B cell (primary cell): ENCODE measurements at regions not wholly inside any gene's neighbourhood (a gene's known extent, or its start where the extent isn't known, plus 50 kb on each side); places are given as distances from the start of the nearest gene placed in this dataset.
"Not testable (repeated sequence)": the region's sequence is repeated elsewhere in the genome, so short reads cannot be mapped to it uniquely, and the experiment has no call there.

ENCODE experiments used
- ATAC-seq: fragments of 200-7000 bp; cut with Tn5 transposase; one replicate; pipeline ENCODE4 v1.10.0; 2021; ENCODE audit warnings: low read depth, mild to moderate bottlenecking, moderate number of reproducible peaks, moderate library complexity
- CTCF ChIA-PET: fragments of 350-600 bp; sonication (Branson Sonifier 250); formaldehyde crosslinking; loops from one replicate; lab custom pipeline; 2021; ENCODE audit warnings: antibody characterized with exemption, inconsistent platforms; lab: Charles Lee
- POLR2A ChIA-PET: fragments of 350-600 bp; sonication (Branson Sonifier 250); formaldehyde crosslinking; loops from one replicate; lab custom pipeline; 2021; ENCODE audit warnings: antibody characterized with exemption; lab: Charles Lee
- DNase-seq: peaks from one replicate; pipeline ENCODE4 v3.0.0; 2013
- H2AFZ ChIP-seq: 2 replicates; pipeline ENCODE4 v1.6.1; 2012; ENCODE audit warnings: mild to moderate bottlenecking, low read depth, low read length; ENCODE audit not compliant: insufficient read depth, poor library complexity, severe bottlenecking
- H3K27ac ChIP-seq, 2 donors: 1 replicate in 1 of 2; 2 replicates in 1 of 2; pipeline ENCODE4 v1.5.1; 2012 to 2013; ENCODE audit warnings: low read length in 2 of 2, mild to moderate bottlenecking in 2 of 2, moderate library complexity in 1 of 2
- H3K27me3 ChIP-seq, 4 experiments: fragments of 200-600 bp in 1 of 4; sonication (generic) in 1 of 4; replicated peaks in 1 of 4; 1 replicate in 2 of 4; 2 replicates in 2 of 4; pipeline versions ENCODE4 v1.6.1 to v1.7.0; 2013 to 2016; ENCODE audit warnings: low read length in 3 of 4, mild to moderate bottlenecking in 2 of 4, mixed read lengths in 1 of 4, moderate library complexity in 1 of 4; ENCODE audit not compliant: insufficient read depth in 4 of 4, control insufficient read depth in 3 of 4; ENCODE audit errors: control extremely low read depth in 1 of 4
- H3K36me3 ChIP-seq, 2 experiments: replicated peaks in 1 of 2; 1 replicate in 1 of 2; 2 replicates in 1 of 2; pipeline versions ENCODE4 v1.6.1 to v1.7.1; 2013; ENCODE audit warnings: low read length in 1 of 2; ENCODE audit not compliant: insufficient read depth in 2 of 2, control insufficient read depth in 1 of 2; ENCODE audit errors: control extremely low read depth in 1 of 2, extremely low read depth in 1 of 2
- H3K4me1 ChIP-seq, 2 donors: fragments of 200-600 bp in 1 of 2; sonication (generic) in 1 of 2; 1 replicate in 1 of 2; 2 replicates in 1 of 2; pipeline versions ENCODE4 v1.5.1 to v1.6.1; 2013 to 2017; ENCODE audit warnings: low read length in 2 of 2; ENCODE audit not compliant: control insufficient read depth in 2 of 2, insufficient read depth in 2 of 2
- H3K4me2 ChIP-seq: replicated peaks from 2 replicates; pipeline ENCODE3; 2012; ENCODE audit warnings: mild to moderate bottlenecking, low read depth, low read length; ENCODE audit not compliant: poor library complexity, severe bottlenecking
- H3K4me3 ChIP-seq, 5 experiments: fragments of 200-600 bp in 1 of 5; sonication (generic) in 1 of 5; 1 replicate in 3 of 5; 2 replicates in 2 of 5; pipeline versions ENCODE4 v1.5.1 to v1.7.0; 2011 to 2016; ENCODE audit warnings: low read length in 4 of 5, mild to moderate bottlenecking in 4 of 5, low read depth in 2 of 5, control low read depth in 1 of 5, moderate library complexity in 1 of 5; ENCODE audit not compliant: insufficient read depth in 1 of 5; ENCODE audit errors: control extremely low read depth in 1 of 5, extremely low read depth in 1 of 5
- H3K79me2 ChIP-seq: fragments of 200-600 bp; sonication (generic); one replicate; pipeline ENCODE4 v1.6.0; 2016; ENCODE audit warnings: low read length; ENCODE audit not compliant: control insufficient read depth, insufficient read depth
- H3K9ac ChIP-seq: fragments of 200-600 bp; sonication (generic); 2 replicates; pipeline ENCODE4 v1.6.1; 2017; ENCODE audit warnings: mild to moderate bottlenecking, low read length, moderate library complexity
- H3K9me3 ChIP-seq, 3 donors: one replicate each; pipeline versions ENCODE4 v1.6.1 to v1.7.1; 2013; ENCODE audit warnings: low read length in 2 of 3; ENCODE audit not compliant: control insufficient read depth in 2 of 3, insufficient read depth in 1 of 3; ENCODE audit errors: control extremely low read depth in 1 of 3
- H4K20me1 ChIP-seq: 2 replicates; pipeline ENCODE4 v1.6.0; 2012; ENCODE audit warnings: mild to moderate bottlenecking, low read length; ENCODE audit not compliant: insufficient read depth, control insufficient read depth, poor library complexity, severe bottlenecking
- H3K27ac Mint-ChIP-seq: one replicate; pipeline ENCODE4 v1.8.0; 2021; ENCODE audit warnings: mixed read lengths
- H3K27me3 Mint-ChIP-seq: one replicate; pipeline ENCODE4 v1.8.0; 2021; ENCODE audit warnings: mixed read lengths
- H3K4me1 Mint-ChIP-seq: one replicate; pipeline ENCODE4 v1.8.0; 2021; ENCODE audit warnings: mixed read lengths
- H3K4me3 Mint-ChIP-seq: one replicate; pipeline ENCODE4 v1.8.0; 2021; ENCODE audit warnings: mixed read lengths
- H3K9me3 Mint-ChIP-seq: one replicate; pipeline ENCODE4 v1.8.0; 2022; ENCODE audit warnings: mixed read lengths; ENCODE audit not compliant: insufficient read depth
- CTCF ChIP-seq: fragments of 200-600 bp; IDR thresholded peaks from one replicate; pipeline ENCODE4 v1.8.0; 2022; ENCODE audit warnings: antibody characterized with exemption, mild to moderate bottlenecking
- EZH2 ChIP-seq: IDR thresholded peaks from 2 replicates; pipeline ENCODE4 v1.6.1; 2012; ENCODE audit warnings: borderline replicate concordance, low read depth, mild to moderate bottlenecking, moderate library complexity, low read length; ENCODE audit not compliant: insufficient read depth, poor library complexity, severe bottlenecking
- WGBS: methylation state at CpG from one replicate; pipeline ENCODE4 v1.1.5; 2013; ENCODE audit warnings: missing lambda C conversion rate; ENCODE audit not compliant: insufficient coverage; 5-methylcytosine and 5-hydroxymethylcytosine counted together
- intact Hi-C: fragments of 100-400 bp; cut with micrococcal nuclease; formaldehyde crosslinking; loops from one replicate; pipeline ENCODE4 v1.10.0; 2022

- DNase-seq (no peak), ATAC-seq (no peak)
- no peak overlapping the region for H3K27ac ChIP-seq
- H3K4me3 ChIP-seq = no peak overlapping the region
- 100% methylated on average over 1 of the region's 1 CpG for WGBS
- POLR2A ChIA-PET = no interaction called here
- H4K20me1 ChIP-seq = no peaks in the 10 kb centered on the region
- no peaks in the 10 kb centered on the region for H3K27me3 ChIP-seq
- H3K4me3 Mint-ChIP-seq = no peak overlapping the region
- TF ChIP-seq CTCF = no peak
- TF ChIP-seq EZH2 = no peak
- no peak overlapping the region for H3K9ac ChIP-seq
- no peak overlapping the region for H3K4me2 ChIP-seq
- no peak overlapping the region for H3K27ac Mint-ChIP-seq
- H2AFZ ChIP-seq = no peak overlapping the region
- H3K4me1 ChIP-seq = no peaks in the 10 kb centered on the region
- H3K4me1 Mint-ChIP-seq = no peaks in the 10 kb centered on the region
- CTCF ChIA-PET = interaction anchor here (1.0 kb wide), 1 partner anchor 10 kb away, joined by 3 read pairs; no protein-coding TSS in a partner anchor
- H3K27me3 Mint-ChIP-seq = no peaks in the 10 kb centered on the region
- intact Hi-C loops = no loop called here
- H3K9me3 ChIP-seq = peaks cover 0 to 3% (median 0%) of the 10 kb centered on the region in 3 donors
- no peaks in the 10 kb centered on the region for H3K36me3 ChIP-seq
- H3K79me2 ChIP-seq = no peaks in the 10 kb centered on the region
- peaks cover 4% of the 10 kb centered on the region for H3K9me3 Mint-ChIP-seq
Measured at GRCh38 chr10:44101082-44101481, 283.8 kb downstream of the CXCL12 start.

GRCh38 chr10:44099511-44099910 is 285.4 kb downstream of the CXCL12 start:
- H3K9me3 ChIP-seq = peaks cover 0 to 3% (median 0%) of the 10 kb centered on the region in 3 donors
- H3K27ac ChIP-seq = no peak overlapping the region
- WGBS = no CpG with 5 or more reads among the region's 2 CpGs
- Mint-ChIP-seq H3K27me3 (no peaks in the 10 kb centered on the region), H3K9me3 (peaks cover 6% of the 10 kb centered on the region), H3K4me3 (no peak overlapping the region), H3K4me1 (no peaks in the 10 kb centered on the region), H3K27ac (no peak overlapping the region)
- H3K4me2 ChIP-seq = no peak overlapping the region
- ChIA-PET CTCF (no interaction called here), POLR2A (no interaction called here)
- no peaks in the 10 kb centered on the region for H3K79me2 ChIP-seq
- H3K9ac ChIP-seq = no peak overlapping the region
- ATAC-seq = no peak
- H3K4me1 ChIP-seq = no peaks in the 10 kb centered on the region
- no peak overlapping the region for H2AFZ ChIP-seq
- DNase-seq = no peak
- TF ChIP-seq EZH2 (no peak), CTCF (no peak)
- H3K36me3 ChIP-seq = no peaks in the 10 kb centered on the region
- no peaks in the 10 kb centered on the region for H4K20me1 ChIP-seq
- intact Hi-C loops = no loop called here
- H3K27me3 ChIP-seq = no peaks in the 10 kb centered on the region
- no peak overlapping the region for H3K4me3 ChIP-seq

GRCh38 chr10:44096217-44096616 is 288.7 kb downstream of the CXCL12 start:
- H4K20me1 ChIP-seq, H3K4me2 ChIP-seq, H3K9ac ChIP-seq, H3K9me3 ChIP-seq, POLR2A ChIA-PET, ATAC-seq, H3K27me3 Mint-ChIP-seq, H3K27ac ChIP-seq, H3K36me3 ChIP-seq, DNase-seq, CTCF ChIA-PET, H3K4me3 ChIP-seq, H3K27me3 ChIP-seq, H3K4me1 Mint-ChIP-seq, H2AFZ ChIP-seq, H3K79me2 ChIP-seq, H3K4me3 Mint-ChIP-seq, H3K4me1 ChIP-seq, H3K9me3 Mint-ChIP-seq, H3K27ac Mint-ChIP-seq, intact Hi-C loops: not testable (repeated sequence)
- 100% methylated on average over 3 of the region's 4 CpGs for WGBS
